GM15510 (cell line): ENCODE measurements at regions not wholly inside any gene's neighbourhood (a gene's known extent, or its start where the extent isn't known, plus 50 kb on each side); places are given as distances from the start of the nearest gene placed in this dataset.

Source experiments
- POLR2A ChIP-seq: IDR thresholded peaks from 3 replicates; pipeline ENCODE4 v1.6.1; 2011; ENCODE audit warnings: borderline replicate concordance; ENCODE audit not compliant: insufficient read length; ENCODE audit errors: extremely low read depth

DNA sequence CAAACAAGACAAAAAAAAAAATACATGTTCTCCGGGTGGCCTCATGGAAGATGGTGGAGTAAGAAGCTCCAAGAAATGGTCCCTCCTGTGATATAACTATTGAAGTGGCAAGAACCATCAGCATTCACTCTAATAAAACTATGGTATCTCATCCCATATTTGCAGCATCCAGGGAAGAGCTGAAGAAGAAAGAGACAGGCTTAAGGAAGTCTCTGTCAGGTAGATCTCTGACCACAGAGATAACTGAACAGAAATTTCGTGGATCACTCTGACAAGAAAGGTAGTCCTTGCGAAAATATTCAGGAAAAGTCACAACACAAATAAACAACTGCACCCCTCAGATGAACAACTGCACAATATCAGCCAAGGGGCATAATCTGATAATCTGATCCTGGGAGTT, 54.6 kb upstream of the IGLL5 start:
- no peak for TF ChIP-seq POLR2A

DNA sequence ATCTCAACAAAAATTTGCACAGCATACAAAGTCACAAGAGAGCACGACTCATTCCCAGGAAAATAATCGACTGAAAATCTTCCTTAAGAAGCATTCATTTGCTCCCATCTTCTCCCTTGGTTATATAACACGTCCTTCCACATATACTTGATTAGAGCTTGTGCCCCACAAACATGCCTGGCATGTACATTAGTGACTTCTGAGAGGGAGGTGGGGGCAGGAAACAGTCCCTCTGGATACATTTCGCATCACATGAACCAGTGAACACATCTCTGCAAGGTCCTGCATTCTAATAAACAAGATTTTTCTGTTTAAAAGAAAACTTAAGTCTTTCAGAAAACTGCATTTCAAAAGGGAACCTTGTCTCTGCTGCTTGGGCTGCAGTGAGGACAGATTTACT, 54.1 kb upstream of the IGLL5 start:
- TF ChIP-seq POLR2A = no peak

DNA sequence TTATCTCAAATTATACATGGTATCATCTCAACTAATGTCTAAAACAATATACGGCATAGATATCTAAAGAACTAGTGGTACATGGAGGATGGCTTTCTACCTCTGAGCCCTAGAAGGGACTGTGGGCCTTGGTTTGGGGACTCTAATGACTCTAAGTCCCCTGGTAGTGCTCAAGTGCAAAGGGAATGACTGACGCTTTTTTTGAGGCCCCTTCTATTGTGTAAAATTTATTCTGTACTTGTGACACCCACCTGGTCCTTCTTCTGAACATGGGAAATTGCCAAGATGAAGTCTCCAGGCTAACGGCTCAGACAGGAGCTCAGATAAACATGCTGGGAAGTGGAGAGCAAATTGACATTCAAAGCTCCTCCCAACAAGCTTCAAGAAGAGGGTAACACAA, 53.4 kb upstream of the IGLL5 start:
- no peak for TF ChIP-seq POLR2A

DNA sequence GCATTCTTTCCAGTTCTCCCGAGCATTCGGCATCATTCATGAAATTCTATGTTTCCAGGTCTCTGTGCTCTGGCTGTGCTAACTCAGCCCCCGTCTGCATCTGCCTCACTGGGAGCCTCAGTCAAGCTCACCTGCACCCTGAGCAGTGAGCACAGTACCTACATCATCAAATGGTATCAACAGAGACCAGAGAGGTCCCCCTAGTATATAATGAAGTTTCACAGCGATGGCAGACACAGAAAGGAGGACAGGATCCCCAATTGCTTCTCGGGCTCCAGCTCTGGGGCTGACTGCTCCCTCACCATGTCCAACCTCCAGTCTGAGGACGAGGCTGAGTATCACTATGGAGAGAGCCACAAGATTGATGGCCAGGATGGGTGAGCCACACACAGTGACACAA, 52.8 kb upstream of the IGLL5 start:
- no peak for TF ChIP-seq POLR2A

DNA sequence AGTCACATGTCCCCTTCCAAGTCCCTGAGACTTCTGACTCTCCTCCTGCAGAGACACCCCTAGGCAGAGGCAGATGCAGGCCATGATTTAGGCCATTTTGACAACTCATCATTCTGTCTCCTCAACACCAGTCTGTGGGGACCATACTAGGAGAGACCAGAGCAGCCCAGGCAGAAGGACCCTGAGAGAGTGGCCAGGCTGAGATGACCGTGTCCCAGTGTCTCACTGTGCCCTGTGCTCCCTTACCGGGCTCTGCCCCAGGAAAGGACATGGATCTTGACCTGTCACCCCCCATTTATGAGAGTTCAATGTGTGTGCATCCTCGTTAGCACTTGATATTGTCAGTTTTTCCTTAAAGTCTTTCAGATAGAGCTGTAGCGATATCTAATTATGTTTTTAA, 52.4 kb upstream of the IGLL5 start:
- no peak for TF ChIP-seq POLR2A

DNA sequence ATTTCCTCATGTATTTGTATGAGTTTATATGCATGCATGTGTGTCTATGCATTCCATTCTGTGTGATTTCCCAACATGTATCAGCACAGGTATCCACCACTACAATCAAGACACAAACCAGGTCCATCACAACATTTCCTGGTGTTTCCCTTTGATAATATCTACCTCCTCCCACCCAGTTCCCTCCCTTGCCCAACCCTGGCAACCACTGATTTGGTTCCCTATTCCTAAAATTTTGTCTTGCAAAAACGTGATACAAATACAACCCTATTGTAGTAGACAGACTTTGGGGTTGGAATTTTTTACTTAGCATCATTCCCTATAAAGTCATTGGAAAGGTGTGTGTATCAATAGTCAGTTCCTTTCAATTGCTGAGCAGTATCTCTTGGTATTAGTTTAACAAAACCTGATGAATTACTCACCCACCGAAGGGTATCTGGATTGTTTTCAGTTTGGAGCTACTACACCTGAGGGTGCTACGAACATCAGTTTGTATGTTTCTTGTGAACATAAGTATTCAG, 51.8 kb upstream of the IGLL5 start:
- no peak for TF ChIP-seq POLR2A

DNA sequence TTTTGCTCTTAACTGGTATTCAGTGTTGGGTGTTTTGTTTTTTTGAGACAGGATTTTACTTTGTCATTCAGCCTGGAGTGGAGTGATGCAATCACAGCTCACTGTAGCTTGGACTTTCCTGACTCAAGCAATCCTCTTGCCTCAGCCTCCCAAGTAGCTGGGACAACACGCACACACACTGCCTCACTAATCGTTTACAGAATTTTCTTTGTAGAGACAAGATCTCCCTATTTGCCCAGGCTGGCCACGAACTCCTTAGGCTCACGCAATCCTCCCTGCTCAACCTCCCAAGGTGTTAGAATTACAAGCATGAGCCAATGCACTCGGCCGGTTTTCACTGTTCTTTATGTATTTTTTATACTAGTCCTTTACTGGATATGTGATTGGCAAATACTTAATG, 51.0 kb upstream of the IGLL5 start:
- TF ChIP-seq POLR2A = no peak
